H1 (cell line): ENCODE measurements at regions not wholly inside any gene's neighbourhood (a gene's known extent, or its start where the extent isn't known, plus 50 kb on each side); places are given as distances from the start of the nearest gene placed in this dataset.
"Not testable (repeated sequence)": the region's sequence is repeated elsewhere in the genome, so short reads cannot be mapped to it uniquely, and the experiment has no call there.

Source experiments
- CTCF ChIA-PET: fragments of 300-600 bp; sonication (Branson Sonifier 250); formaldehyde crosslinking; loops from one replicate; lab custom pipeline; 2021; ENCODE audit not compliant: partially characterized antibody; lab: Charles Lee
- POLR2A ChIA-PET: fragments of 300-600 bp; sonication (Branson Sonifier 250); formaldehyde crosslinking; loops from one replicate; lab custom pipeline; 2021; ENCODE audit warnings: inconsistent platforms; ENCODE audit not compliant: partially characterized antibody; lab: Charles Lee
- DNase-seq, 2 experiments: peaks; one replicate each; pipeline versions ENCODE4 v3.0.0 to v3.0.0-alpha.2; 2010 to 2022; ENCODE audit warnings: low spot score in 2 of 2, low read depth in 1 of 2, mixed read lengths in 1 of 2
- FAIRE-seq: peaks from 2 replicates; lab custom pipeline; 2011; peaks lifted over from hg19 to GRCh38; lab: Jason Lieb, UNC
- H2AFZ ChIP-seq: 2 replicates; pipeline ENCODE4 v1.8.1; 2012; ENCODE audit warnings: low read length, inconsistent platforms
- H2AK5ac ChIP-seq: 2 replicates; pipeline ENCODE4 v1.6.1; 2013; ENCODE audit warnings: low read depth, low read length
- H2BK120ac ChIP-seq: replicated peaks from 2 replicates; pipeline ENCODE3; 2013; ENCODE audit warnings: low read depth, low read length, inconsistent platforms
- H2BK12ac ChIP-seq: 2 replicates; pipeline ENCODE4 v1.6.1; 2013; ENCODE audit warnings: low read depth, low read length
- H2BK15ac ChIP-seq: 2 replicates; pipeline ENCODE4 v1.6.1; 2013; ENCODE audit warnings: low read length
- H2BK20ac ChIP-seq: 2 replicates; pipeline ENCODE4 v1.6.1; 2013; ENCODE audit warnings: low read length
- H2BK5ac ChIP-seq: 2 replicates; pipeline ENCODE4 v1.6.1; 2013; ENCODE audit warnings: low read depth, low read length
- H3K14ac ChIP-seq: 2 replicates; pipeline ENCODE4 v1.6.1; 2013; ENCODE audit warnings: inconsistent platforms; ENCODE audit not compliant: insufficient read length
- H3K18ac ChIP-seq: 2 replicates; pipeline ENCODE4 v1.6.1; 2013; ENCODE audit warnings: low read length; ENCODE audit errors: extremely low read depth
- H3K23ac ChIP-seq: 2 replicates; pipeline ENCODE4 v1.6.1; 2013; ENCODE audit warnings: inconsistent platforms; ENCODE audit not compliant: insufficient read length
- H3K23me2 ChIP-seq: 2 replicates; pipeline ENCODE4 v1.6.1; 2013; ENCODE audit warnings: low read depth, low read length
- H3K27ac ChIP-seq: 2 replicates; pipeline ENCODE4 v1.6.1; 2011; ENCODE audit warnings: low read depth, low read length, inconsistent platforms
- H3K27me3 ChIP-seq, 4 experiments: replicated peaks in 1 of 4; 1 replicate in 1 of 4; 2 replicates in 3 of 4; pipeline versions ENCODE4 v1.6.1 to v1.8.1; 2011 to 2013; ENCODE audit warnings: low read length in 3 of 4, mild to moderate bottlenecking in 3 of 4, inconsistent platforms in 2 of 4, mixed read lengths in 2 of 4, moderate library complexity in 1 of 4; ENCODE audit not compliant: control insufficient read depth in 3 of 4, insufficient read depth in 3 of 4; ENCODE audit errors: extremely low read depth in 1 of 4
- H3K36me3 ChIP-seq, 4 experiments: 2 replicates each; pipeline versions ENCODE4 v1.6.1 to v1.8.1; 2011 to 2013; ENCODE audit warnings: mild to moderate bottlenecking in 4 of 4, low read length in 3 of 4, moderate library complexity in 2 of 4, control low read depth in 1 of 4, inconsistent platforms in 1 of 4; ENCODE audit not compliant: insufficient read depth in 4 of 4, control insufficient read depth in 2 of 4
- H3K4ac ChIP-seq: replicated peaks from 2 replicates; pipeline ENCODE3; 2013; ENCODE audit warnings: low read length, low read depth, mixed read lengths, inconsistent platforms; ENCODE audit not compliant: insufficient read length
- H3K4me1 ChIP-seq, 4 experiments: replicated peaks in 1 of 4; 1 replicate in 1 of 4; 2 replicates in 3 of 4; pipeline versions ENCODE4 v1.6.1 to v1.8.1; 2011 to 2013; ENCODE audit warnings: low read length in 3 of 4, inconsistent platforms in 2 of 4, mixed read lengths in 1 of 4; ENCODE audit not compliant: insufficient read depth in 4 of 4, control insufficient read depth in 3 of 4
- H3K4me2 ChIP-seq, 2 experiments: 2 replicates each; pipeline versions ENCODE4 v1.6.1 to v1.8.1; 2011 to 2013; ENCODE audit warnings: low read depth in 2 of 2, low read length in 2 of 2, control low read depth in 1 of 2, inconsistent platforms in 1 of 2, mild to moderate bottlenecking in 1 of 2; ENCODE audit not compliant: insufficient read depth in 1 of 2
- H3K4me3 ChIP-seq, 4 experiments: fragments of 200-600, 300-600 bp in 1 of 4; sonication (generic), shearing (Covaris generic), sonication (Bioruptor Twin) in 1 of 4; 2 replicates each; pipeline versions ENCODE4 v1.5.1 to v1.8.1; 2011 to 2016; ENCODE audit warnings: low read length in 4 of 4, low read depth in 3 of 4, control low read depth in 2 of 4, inconsistent platforms in 2 of 4, mild to moderate bottlenecking in 2 of 4, mixed read lengths in 1 of 4, moderate library complexity in 1 of 4; ENCODE audit not compliant: insufficient read depth in 2 of 4; ENCODE audit errors: extremely low read depth in 1 of 4
- H3K56ac ChIP-seq: replicated peaks from 2 replicates; pipeline ENCODE3; 2013; ENCODE audit warnings: low read depth, mild to moderate bottlenecking, mixed read lengths, low read length, inconsistent platforms; ENCODE audit not compliant: insufficient read length
- H3K79me1 ChIP-seq: 2 replicates; pipeline ENCODE4 v1.6.1; 2013; ENCODE audit warnings: low read depth, low read length, control low read depth
- H3K79me2 ChIP-seq, 2 experiments: 2 replicates each; pipeline versions ENCODE4 v1.6.1 to v1.8.1; 2012 to 2013; ENCODE audit warnings: low read length in 2 of 2, mild to moderate bottlenecking in 2 of 2, inconsistent platforms in 1 of 2; ENCODE audit not compliant: insufficient read depth in 2 of 2, control insufficient read depth in 1 of 2
- H3K9ac ChIP-seq, 4 experiments: replicated peaks in 1 of 4; 1 replicate in 1 of 4; 2 replicates in 3 of 4; pipeline versions ENCODE4 v1.6.1 to v1.8.1; 2011 to 2013; ENCODE audit warnings: low read depth in 3 of 4, low read length in 3 of 4, control low read depth in 2 of 4, mild to moderate bottlenecking in 2 of 4, moderate library complexity in 2 of 4, inconsistent platforms in 1 of 4; ENCODE audit errors: extremely low read depth in 1 of 4
- H3K9me3 ChIP-seq, 2 experiments: 2 replicates each; pipeline versions ENCODE4 v1.6.1 to v1.8.1; 2012 to 2013; ENCODE audit warnings: mild to moderate bottlenecking in 2 of 2, moderate library complexity in 2 of 2, control low read depth in 1 of 2, inconsistent platforms in 1 of 2, low read depth in 1 of 2, low read length in 1 of 2, mixed read lengths in 1 of 2; ENCODE audit not compliant: insufficient read depth in 2 of 2
- H4K20me1 ChIP-seq, 2 experiments: replicated peaks in 1 of 2; 2 replicates each; pipeline versions ENCODE3 to v1.8.1; 2011 to 2013; ENCODE audit warnings: inconsistent platforms in 2 of 2, low read length in 2 of 2, mild to moderate bottlenecking in 1 of 2; ENCODE audit not compliant: insufficient read depth in 2 of 2, control insufficient read depth in 1 of 2
- H4K5ac ChIP-seq: 2 replicates; pipeline ENCODE4 v1.6.1; 2013; ENCODE audit warnings: low read length, low read depth, mixed read lengths, inconsistent platforms; ENCODE audit not compliant: insufficient read length
- H4K8ac ChIP-seq: 2 replicates; pipeline ENCODE4 v1.8.0; 2013; ENCODE audit warnings: mild to moderate bottlenecking, moderate library complexity, low read length, inconsistent platforms; ENCODE audit not compliant: insufficient read depth; ENCODE audit errors: extremely low read depth
- H4K91ac ChIP-seq: replicated peaks from 2 replicates; pipeline ENCODE3; 2013; ENCODE audit warnings: low read length, mixed read lengths, inconsistent platforms; ENCODE audit not compliant: insufficient read length
- WGBS, 2 experiments: shearing (Covaris generic) in 1 of 2; methylation state at CpG; one replicate each; pipeline versions ENCODE4 v1.1.6 to v1.1.7; 2013 to 2015; ENCODE audit warnings: low lambda C conversion rate in 2 of 2, mixed read lengths in 2 of 2, inconsistent platforms in 1 of 2, low coverage in 1 of 2, missing lambda C conversion rate in 1 of 2; ENCODE audit not compliant: insufficient replicate concordance in 2 of 2, insufficient coverage in 1 of 2, insufficient read length in 1 of 2; ENCODE audit errors: extremely low coverage in 1 of 2, missing lambda C conversion rate in 1 of 2; 5-methylcytosine and 5-hydroxymethylcytosine counted together

GRCh38 chr15:31708703-31709327 is 321.5 kb upstream of the CHRNA7 start:
- H2BK20ac ChIP-seq, H4K91ac ChIP-seq, CTCF ChIA-PET, H3K56ac ChIP-seq, H3K4ac ChIP-seq, H3K9me3 ChIP-seq, H3K23ac ChIP-seq, H2BK120ac ChIP-seq, H3K23me2 ChIP-seq, H3K27ac ChIP-seq, H3K4me1 ChIP-seq, H4K5ac ChIP-seq, DNase-seq, H3K79me2 ChIP-seq, H3K18ac ChIP-seq, H4K8ac ChIP-seq, H3K9ac ChIP-seq, H2AFZ ChIP-seq, H3K79me1 ChIP-seq, H4K20me1 ChIP-seq, H3K4me2 ChIP-seq, H2AK5ac ChIP-seq, POLR2A ChIA-PET, H3K4me3 ChIP-seq, H3K14ac ChIP-seq, H3K27me3 ChIP-seq, FAIRE-seq, H2BK12ac ChIP-seq, H3K36me3 ChIP-seq, H2BK5ac ChIP-seq, H2BK15ac ChIP-seq: not testable (repeated sequence)
- WGBS, 2 experiments, result 72% methylated on average over 3 of the region's 9 CpGs; no CpG with 5 or more reads in 1 of the 2 experiments

GRCh38 chr15:31709479-31709878 is 320.8 kb upstream of the CHRNA7 start:
- H3K4me1 ChIP-seq, DNase-seq, FAIRE-seq, H4K5ac ChIP-seq, H3K23me2 ChIP-seq, H4K20me1 ChIP-seq, H3K4me2 ChIP-seq, H4K8ac ChIP-seq, H2AFZ ChIP-seq, H3K14ac ChIP-seq, H3K79me1 ChIP-seq, POLR2A ChIA-PET, H3K18ac ChIP-seq, H3K9ac ChIP-seq, H2BK12ac ChIP-seq, H2BK15ac ChIP-seq, H3K23ac ChIP-seq, H4K91ac ChIP-seq, H3K27ac ChIP-seq, H3K79me2 ChIP-seq, H2BK5ac ChIP-seq, H3K36me3 ChIP-seq, CTCF ChIA-PET, H3K9me3 ChIP-seq, H3K56ac ChIP-seq, H2BK20ac ChIP-seq, H2AK5ac ChIP-seq, H3K4ac ChIP-seq, H3K27me3 ChIP-seq, H3K4me3 ChIP-seq, H2BK120ac ChIP-seq: not testable (repeated sequence)
- WGBS, 2 experiments, result 78% methylated on average over 2 of the region's 3 CpGs; no CpG with 5 or more reads in 1 of the 2 experiments
